H1 (cell line): ENCODE measurements at regions not wholly inside any gene's neighbourhood (a gene's known extent, or its start where the extent isn't known, plus 50 kb on each side); places are given as distances from the start of the nearest gene placed in this dataset.
"Not testable (repeated sequence)": the region's sequence is repeated elsewhere in the genome, so short reads cannot be mapped to it uniquely, and the experiment has no call there.

ENCODE experiments used
- CTCF ChIA-PET: fragments of 300-600 bp; sonication (Branson Sonifier 250); formaldehyde crosslinking; loops from one replicate; lab custom pipeline; 2021; ENCODE audit not compliant: partially characterized antibody; lab: Charles Lee
- POLR2A ChIA-PET: fragments of 300-600 bp; sonication (Branson Sonifier 250); formaldehyde crosslinking; loops from one replicate; lab custom pipeline; 2021; ENCODE audit warnings: inconsistent platforms; ENCODE audit not compliant: partially characterized antibody; lab: Charles Lee
- DNase-seq, 2 experiments: peaks; one replicate each; pipeline versions ENCODE4 v3.0.0 to v3.0.0-alpha.2; 2010 to 2022; ENCODE audit warnings: low spot score in 2 of 2, low read depth in 1 of 2, mixed read lengths in 1 of 2
- FAIRE-seq: peaks from 2 replicates; lab custom pipeline; 2011; peaks lifted over from hg19 to GRCh38; lab: Jason Lieb, UNC
- H2AFZ ChIP-seq: 2 replicates; pipeline ENCODE4 v1.8.1; 2012; ENCODE audit warnings: low read length, inconsistent platforms
- H2AK5ac ChIP-seq: 2 replicates; pipeline ENCODE4 v1.6.1; 2013; ENCODE audit warnings: low read depth, low read length
- H2BK120ac ChIP-seq: replicated peaks from 2 replicates; pipeline ENCODE3; 2013; ENCODE audit warnings: low read depth, low read length, inconsistent platforms
- H2BK12ac ChIP-seq: 2 replicates; pipeline ENCODE4 v1.6.1; 2013; ENCODE audit warnings: low read depth, low read length
- H2BK15ac ChIP-seq: 2 replicates; pipeline ENCODE4 v1.6.1; 2013; ENCODE audit warnings: low read length
- H2BK20ac ChIP-seq: 2 replicates; pipeline ENCODE4 v1.6.1; 2013; ENCODE audit warnings: low read length
- H2BK5ac ChIP-seq: 2 replicates; pipeline ENCODE4 v1.6.1; 2013; ENCODE audit warnings: low read depth, low read length
- H3K14ac ChIP-seq: 2 replicates; pipeline ENCODE4 v1.6.1; 2013; ENCODE audit warnings: inconsistent platforms; ENCODE audit not compliant: insufficient read length
- H3K18ac ChIP-seq: 2 replicates; pipeline ENCODE4 v1.6.1; 2013; ENCODE audit warnings: low read length; ENCODE audit errors: extremely low read depth
- H3K23ac ChIP-seq: 2 replicates; pipeline ENCODE4 v1.6.1; 2013; ENCODE audit warnings: inconsistent platforms; ENCODE audit not compliant: insufficient read length
- H3K23me2 ChIP-seq: 2 replicates; pipeline ENCODE4 v1.6.1; 2013; ENCODE audit warnings: low read depth, low read length
- H3K27ac ChIP-seq: 2 replicates; pipeline ENCODE4 v1.6.1; 2011; ENCODE audit warnings: low read depth, low read length, inconsistent platforms
- H3K27me3 ChIP-seq, 4 experiments: replicated peaks in 1 of 4; 1 replicate in 1 of 4; 2 replicates in 3 of 4; pipeline versions ENCODE4 v1.6.1 to v1.8.1; 2011 to 2013; ENCODE audit warnings: low read length in 3 of 4, mild to moderate bottlenecking in 3 of 4, inconsistent platforms in 2 of 4, mixed read lengths in 2 of 4, moderate library complexity in 1 of 4; ENCODE audit not compliant: control insufficient read depth in 3 of 4, insufficient read depth in 3 of 4; ENCODE audit errors: extremely low read depth in 1 of 4
- H3K36me3 ChIP-seq, 4 experiments: 2 replicates each; pipeline versions ENCODE4 v1.6.1 to v1.8.1; 2011 to 2013; ENCODE audit warnings: mild to moderate bottlenecking in 4 of 4, low read length in 3 of 4, moderate library complexity in 2 of 4, control low read depth in 1 of 4, inconsistent platforms in 1 of 4; ENCODE audit not compliant: insufficient read depth in 4 of 4, control insufficient read depth in 2 of 4
- H3K4ac ChIP-seq: replicated peaks from 2 replicates; pipeline ENCODE3; 2013; ENCODE audit warnings: low read length, low read depth, mixed read lengths, inconsistent platforms; ENCODE audit not compliant: insufficient read length
- H3K4me1 ChIP-seq, 4 experiments: replicated peaks in 1 of 4; 1 replicate in 1 of 4; 2 replicates in 3 of 4; pipeline versions ENCODE4 v1.6.1 to v1.8.1; 2011 to 2013; ENCODE audit warnings: low read length in 3 of 4, inconsistent platforms in 2 of 4, mixed read lengths in 1 of 4; ENCODE audit not compliant: insufficient read depth in 4 of 4, control insufficient read depth in 3 of 4
- H3K4me2 ChIP-seq, 2 experiments: 2 replicates each; pipeline versions ENCODE4 v1.6.1 to v1.8.1; 2011 to 2013; ENCODE audit warnings: low read depth in 2 of 2, low read length in 2 of 2, control low read depth in 1 of 2, inconsistent platforms in 1 of 2, mild to moderate bottlenecking in 1 of 2; ENCODE audit not compliant: insufficient read depth in 1 of 2
- H3K4me3 ChIP-seq, 4 experiments: fragments of 200-600, 300-600 bp in 1 of 4; sonication (generic), shearing (Covaris generic), sonication (Bioruptor Twin) in 1 of 4; 2 replicates each; pipeline versions ENCODE4 v1.5.1 to v1.8.1; 2011 to 2016; ENCODE audit warnings: low read length in 4 of 4, low read depth in 3 of 4, control low read depth in 2 of 4, inconsistent platforms in 2 of 4, mild to moderate bottlenecking in 2 of 4, mixed read lengths in 1 of 4, moderate library complexity in 1 of 4; ENCODE audit not compliant: insufficient read depth in 2 of 4; ENCODE audit errors: extremely low read depth in 1 of 4
- H3K56ac ChIP-seq: replicated peaks from 2 replicates; pipeline ENCODE3; 2013; ENCODE audit warnings: low read depth, mild to moderate bottlenecking, mixed read lengths, low read length, inconsistent platforms; ENCODE audit not compliant: insufficient read length
- H3K79me1 ChIP-seq: 2 replicates; pipeline ENCODE4 v1.6.1; 2013; ENCODE audit warnings: low read depth, low read length, control low read depth
- H3K79me2 ChIP-seq, 2 experiments: 2 replicates each; pipeline versions ENCODE4 v1.6.1 to v1.8.1; 2012 to 2013; ENCODE audit warnings: low read length in 2 of 2, mild to moderate bottlenecking in 2 of 2, inconsistent platforms in 1 of 2; ENCODE audit not compliant: insufficient read depth in 2 of 2, control insufficient read depth in 1 of 2
- H3K9ac ChIP-seq, 4 experiments: replicated peaks in 1 of 4; 1 replicate in 1 of 4; 2 replicates in 3 of 4; pipeline versions ENCODE4 v1.6.1 to v1.8.1; 2011 to 2013; ENCODE audit warnings: low read depth in 3 of 4, low read length in 3 of 4, control low read depth in 2 of 4, mild to moderate bottlenecking in 2 of 4, moderate library complexity in 2 of 4, inconsistent platforms in 1 of 4; ENCODE audit errors: extremely low read depth in 1 of 4
- H3K9me3 ChIP-seq, 2 experiments: 2 replicates each; pipeline versions ENCODE4 v1.6.1 to v1.8.1; 2012 to 2013; ENCODE audit warnings: mild to moderate bottlenecking in 2 of 2, moderate library complexity in 2 of 2, control low read depth in 1 of 2, inconsistent platforms in 1 of 2, low read depth in 1 of 2, low read length in 1 of 2, mixed read lengths in 1 of 2; ENCODE audit not compliant: insufficient read depth in 2 of 2
- H4K20me1 ChIP-seq, 2 experiments: replicated peaks in 1 of 2; 2 replicates each; pipeline versions ENCODE3 to v1.8.1; 2011 to 2013; ENCODE audit warnings: inconsistent platforms in 2 of 2, low read length in 2 of 2, mild to moderate bottlenecking in 1 of 2; ENCODE audit not compliant: insufficient read depth in 2 of 2, control insufficient read depth in 1 of 2
- H4K5ac ChIP-seq: 2 replicates; pipeline ENCODE4 v1.6.1; 2013; ENCODE audit warnings: low read length, low read depth, mixed read lengths, inconsistent platforms; ENCODE audit not compliant: insufficient read length
- H4K8ac ChIP-seq: 2 replicates; pipeline ENCODE4 v1.8.0; 2013; ENCODE audit warnings: mild to moderate bottlenecking, moderate library complexity, low read length, inconsistent platforms; ENCODE audit not compliant: insufficient read depth; ENCODE audit errors: extremely low read depth
- H4K91ac ChIP-seq: replicated peaks from 2 replicates; pipeline ENCODE3; 2013; ENCODE audit warnings: low read length, mixed read lengths, inconsistent platforms; ENCODE audit not compliant: insufficient read length
- WGBS, 2 experiments: shearing (Covaris generic) in 1 of 2; methylation state at CpG; one replicate each; pipeline versions ENCODE4 v1.1.6 to v1.1.7; 2013 to 2015; ENCODE audit warnings: low lambda C conversion rate in 2 of 2, mixed read lengths in 2 of 2, inconsistent platforms in 1 of 2, low coverage in 1 of 2, missing lambda C conversion rate in 1 of 2; ENCODE audit not compliant: insufficient replicate concordance in 2 of 2, insufficient coverage in 1 of 2, insufficient read length in 1 of 2; ENCODE audit errors: extremely low coverage in 1 of 2, missing lambda C conversion rate in 1 of 2; 5-methylcytosine and 5-hydroxymethylcytosine counted together

DNA sequence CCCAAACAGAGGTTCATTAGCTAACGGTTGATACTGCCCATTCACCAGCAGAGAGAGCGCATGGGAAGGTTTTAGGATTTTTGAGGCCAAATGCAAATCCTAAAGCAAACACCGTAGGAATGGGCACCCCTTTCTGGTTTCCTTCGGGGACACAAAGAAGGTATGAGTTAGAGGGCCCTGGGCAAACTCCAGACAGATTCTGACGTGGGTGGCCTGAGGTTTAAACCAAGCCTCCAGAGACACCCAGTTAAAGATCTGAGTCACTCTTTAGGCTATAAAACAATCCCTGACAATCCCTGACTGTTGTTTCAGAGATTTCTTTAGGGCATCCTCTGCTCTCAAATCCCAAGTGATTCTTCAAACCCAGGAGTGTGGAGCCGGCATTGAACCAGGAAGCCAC is 262.2 kb upstream of the USP9Y start:
- H3K23ac ChIP-seq, H3K4ac ChIP-seq, H2BK120ac ChIP-seq, H2BK5ac ChIP-seq, H3K9ac ChIP-seq, H3K27ac ChIP-seq, H3K14ac ChIP-seq, POLR2A ChIA-PET, H3K79me2 ChIP-seq, CTCF ChIA-PET, H4K5ac ChIP-seq, H2BK20ac ChIP-seq, H3K18ac ChIP-seq, H3K4me2 ChIP-seq, DNase-seq, H3K23me2 ChIP-seq, H3K27me3 ChIP-seq, H2BK12ac ChIP-seq, H4K20me1 ChIP-seq, H3K79me1 ChIP-seq, H2AK5ac ChIP-seq, H3K36me3 ChIP-seq, H3K4me1 ChIP-seq, H2BK15ac ChIP-seq, H4K8ac ChIP-seq, H2AFZ ChIP-seq, H3K56ac ChIP-seq, H3K4me3 ChIP-seq, H4K91ac ChIP-seq: not testable (repeated sequence)
- WGBS, 2 experiments, result 82% methylated on average over 3 of the region's 6 CpGs; no CpG with 5 or more reads in 1 of the 2 experiments
- peaks cover 2 to 12% of the 10 kb centered on the region in 2 experiments; a peak in 2 of 4 replicates for H3K9me3 ChIP-seq
- FAIRE-seq, result peak; percentile 97
